ENCODE measurements at regions not wholly inside any gene's neighbourhood (a gene's known extent, or its start where the extent isn't known, plus 50 kb on each side); places are given as distances from the start of the nearest gene placed in this dataset.
A peak's percentile ranks its signal among the peaks of the same experiment; 100 is the strongest.
"Not testable (repeated sequence)": the region's sequence is repeated elsewhere in the genome, so short reads cannot be mapped to it uniquely, and the experiment has no call there.

DNA sequence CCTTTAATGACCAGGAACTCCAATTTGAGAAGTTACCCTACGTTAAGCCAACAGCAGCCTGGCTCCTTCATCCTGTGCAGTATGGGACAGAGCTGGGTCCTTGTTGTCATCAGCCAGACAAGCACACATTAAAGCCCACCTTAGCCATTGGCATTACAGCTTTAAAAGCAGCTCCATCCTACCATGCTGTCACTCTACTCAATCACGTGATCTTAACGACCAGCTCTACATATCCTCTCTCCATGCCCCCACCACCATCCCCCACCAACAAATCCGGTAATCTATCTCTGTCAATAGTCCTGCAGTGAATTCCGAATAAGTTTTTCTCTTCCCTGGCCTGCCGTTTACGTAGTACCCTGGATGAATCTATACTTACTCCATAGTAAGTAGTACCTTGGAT is 82.9 kb upstream of the DGKG start:
- ATAC-seq, result no peak
- WGBS (ENCODE audit: insufficient coverage, low coverage, low lambda C conversion rate, missing lambda C conversion rate), result 83% methylated on average over 7 of the region's 7 CpGs
- no peaks in the 10 kb centered on the region for H3K9me3 ChIP-seq

DNA sequence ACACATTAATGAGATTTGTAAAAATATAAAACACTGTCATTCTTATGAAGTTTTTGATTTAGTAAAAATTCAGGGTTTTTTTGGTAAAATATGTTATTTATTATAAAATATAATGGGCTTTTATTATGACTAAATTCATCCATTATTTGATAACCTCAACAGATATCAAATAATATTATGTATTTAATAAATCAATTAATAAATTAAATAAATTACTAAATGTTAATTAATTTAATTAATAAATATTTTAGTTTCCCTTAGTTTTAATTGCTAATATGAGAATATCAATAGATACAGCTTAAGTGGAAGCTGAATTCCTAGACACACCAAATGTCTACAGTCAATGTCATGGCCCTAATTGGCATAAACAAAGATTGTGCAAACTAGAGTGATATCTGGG is 82.3 kb upstream of the DGKG start:
- no peak overlapping the region for H3K27ac ChIP-seq
- intact Hi-C loops (cut with DNase I), result no loop called here
- no peak for TF ChIP-seq POLR2A (IDR thresholded peaks at IDR 0.05)
- TF ChIP-seq, protein P1, sequence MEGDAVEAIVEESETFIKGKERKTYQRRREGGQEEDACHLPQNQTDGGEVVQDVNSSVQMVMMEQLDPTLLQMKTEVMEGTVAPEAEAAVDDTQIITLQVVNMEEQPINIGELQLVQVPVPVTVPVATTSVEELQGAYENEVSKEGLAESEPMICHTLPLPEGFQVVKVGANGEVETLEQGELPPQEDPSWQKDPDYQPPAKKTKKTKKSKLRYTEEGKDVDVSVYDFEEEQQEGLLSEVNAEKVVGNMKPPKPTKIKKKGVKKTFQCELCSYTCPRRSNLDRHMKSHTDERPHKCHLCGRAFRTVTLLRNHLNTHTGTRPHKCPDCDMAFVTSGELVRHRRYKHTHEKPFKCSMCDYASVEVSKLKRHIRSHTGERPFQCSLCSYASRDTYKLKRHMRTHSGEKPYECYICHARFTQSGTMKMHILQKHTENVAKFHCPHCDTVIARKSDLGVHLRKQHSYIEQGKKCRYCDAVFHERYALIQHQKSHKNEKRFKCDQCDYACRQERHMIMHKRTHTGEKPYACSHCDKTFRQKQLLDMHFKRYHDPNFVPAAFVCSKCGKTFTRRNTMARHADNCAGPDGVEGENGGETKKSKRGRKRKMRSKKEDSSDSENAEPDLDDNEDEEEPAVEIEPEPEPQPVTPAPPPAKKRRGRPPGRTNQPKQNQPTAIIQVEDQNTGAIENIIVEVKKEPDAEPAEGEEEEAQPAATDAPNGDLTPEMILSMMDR (IDR thresholded peaks at IDR 0.05), result no peak
- ATAC-seq (no peak), DNase-seq (no peak)
- H3K27me3 ChIP-seq, result no peaks in the 10 kb centered on the region
- H3K4me3 ChIP-seq, result no peak overlapping the region
- no peaks in the 10 kb centered on the region for H3K9me3 ChIP-seq
- H3K4me1 ChIP-seq, result peaks cover 0 to 16% (median 0%) of the 10 kb centered on the region in 4 donors
- H3K36me3 ChIP-seq, result no peaks in the 10 kb centered on the region

More for the DNA sequence above, 82.9 kb upstream of the DGKG start:
- H3K27ac ChIP-seq, result no peak overlapping the region
- no peak for DNase-seq
- H3K36me3 ChIP-seq, result no peaks in the 10 kb centered on the region
- H3K4me3 ChIP-seq, result no peak overlapping the region
- peaks cover 0 to 16% (median 0%) of the 10 kb centered on the region in 4 donors for H3K4me1 ChIP-seq
- intact Hi-C loops (cut with DNase I), result no loop called here
- no peak for TF ChIP-seq POLR2A (IDR thresholded peaks at IDR 0.05)
- TF ChIP-seq, protein P1 (IDR thresholded peaks at IDR 0.05), result no peak
- no peaks in the 10 kb centered on the region for H3K27me3 ChIP-seq

DNA sequence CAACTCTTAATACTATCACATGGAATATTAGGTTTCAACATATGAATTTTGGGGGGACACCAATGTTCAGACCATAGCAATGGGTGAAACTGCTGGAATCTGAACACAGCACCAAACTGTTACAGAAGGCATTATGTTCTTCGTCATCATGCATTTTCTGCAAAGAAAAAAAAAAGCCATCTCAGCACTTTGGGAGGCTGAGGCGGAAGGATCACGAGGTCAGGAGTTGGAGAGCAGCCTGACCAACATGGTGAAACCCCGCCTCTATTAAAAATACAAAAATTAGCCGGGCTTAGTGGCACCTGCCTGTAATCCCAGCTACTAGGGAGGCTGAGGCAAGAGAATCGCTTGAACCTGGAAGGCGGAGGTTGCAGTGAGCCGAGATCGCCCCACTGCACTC is 80.9 kb upstream of the DGKG start:
- 85% methylated on average over 6 of the region's 9 CpGs for WGBS (ENCODE audit: insufficient coverage, low coverage, low lambda C conversion rate, missing lambda C conversion rate)
- intact Hi-C loops (cut with DNase I), result not testable (repeated sequence)

GRCh38 chr3:186442162-186442561 is 80.1 kb upstream of the DGKG start:
- intact Hi-C loops (cut with DNase I), result no loop called here

More for the DNA sequence above, 80.9 kb upstream of the DGKG start:
- not testable (repeated sequence) for H3K27ac ChIP-seq, H3K4me3 ChIP-seq, DNase-seq, H3K36me3 ChIP-seq, H3K9me3 ChIP-seq, H3K27me3 ChIP-seq, ATAC-seq
- H3K4me1 ChIP-seq, result peaks cover 0 to 16% (median 0%) of the 10 kb centered on the region in 4 donors

GRCh38 chr3:186440891-186441290 is 78.9 kb upstream of the DGKG start:
- Histone ChIP-seq H3K36me3 (no peaks in the 10 kb centered on the region), H3K27ac (no peak overlapping the region), H3K27me3 (no peaks in the 10 kb centered on the region), H3K4me1 (peaks cover 0 to 9% (median 0%) of the 10 kb centered on the region in 4 donors), H3K9me3 (no peaks in the 10 kb centered on the region), H3K4me3 (no peak overlapping the region)
- no peak for DNase-seq
- intact Hi-C loops (cut with DNase I), result no loop called here
- TF ChIP-seq POLR2A (IDR thresholded peaks at IDR 0.05), result no peak
- TF ChIP-seq, protein P1 (IDR thresholded peaks at IDR 0.05), result no peak
- WGBS (ENCODE audit: insufficient coverage, low coverage, low lambda C conversion rate, missing lambda C conversion rate), result 68% methylated on average over 3 of the region's 3 CpGs
- ATAC-seq, result no peak

More at GRCh38 chr3:186442162-186442561, 80.1 kb upstream of the DGKG start:
- no peaks in the 10 kb centered on the region for H3K27me3 ChIP-seq
- no peaks in the 10 kb centered on the region for H3K9me3 ChIP-seq
- peak in 3 of 4 donors; percentile 45 to 86 (median 59) for ATAC-seq
- peaks cover 0 to 16% (median 0%) of the 10 kb centered on the region in 4 donors for H3K4me1 ChIP-seq
- H3K27ac ChIP-seq, result no peak overlapping the region
- no peaks in the 10 kb centered on the region for H3K36me3 ChIP-seq
- no peak overlapping the region for H3K4me3 ChIP-seq
- 25% methylated on average over 2 of the region's 2 CpGs for WGBS (ENCODE audit: insufficient coverage, low coverage, low lambda C conversion rate, missing lambda C conversion rate)
- TF ChIP-seq, protein P1 (IDR thresholded peaks at IDR 0.05), result no peak
- TF ChIP-seq POLR2A (IDR thresholded peaks at IDR 0.05), result no peak
- DNase-seq, result peak in 2 of 3 donors; percentile 52 to 61
